Bronchial epithelial cell (primary cell): ENCODE measurements at regions not wholly inside any gene's neighbourhood (a gene's known extent, or its start where the extent isn't known, plus 50 kb on each side); places are given as distances from the start of the nearest gene placed in this dataset.

ENCODE experiments used
- DNase-seq: peaks from one replicate; pipeline ENCODE4 v3.0.0-alpha.2; 2010; ENCODE audit warnings: low read depth
- FAIRE-seq: peaks from 2 replicates; lab custom pipeline; 2011; peaks lifted over from hg19 to GRCh38; lab: Jason Lieb, UNC
- H3K27me3 ChIP-seq: 2 replicates; pipeline ENCODE4 v1.5.1; 2011; ENCODE audit warnings: low read length; ENCODE audit not compliant: control insufficient read depth, insufficient read depth
- H3K36me3 ChIP-seq: 2 replicates; pipeline ENCODE4 v1.5.1; 2011; ENCODE audit warnings: low read length; ENCODE audit not compliant: control insufficient read depth, insufficient read depth
- H3K4me3 ChIP-seq: 2 replicates; pipeline ENCODE4 v1.5.1; 2011; ENCODE audit warnings: mild to moderate bottlenecking, low read depth, low read length, control low read depth
- TF ChIP-seq, protein P1 (sequence below): IDR thresholded peaks from 2 replicates; pipeline ENCODE4 v1.5.1; 2011; ENCODE audit warnings: mild to moderate bottlenecking, moderate library complexity, low read length, control low read depth, inconsistent platforms; ENCODE audit not compliant: insufficient read depth, severe bottlenecking

DNA sequence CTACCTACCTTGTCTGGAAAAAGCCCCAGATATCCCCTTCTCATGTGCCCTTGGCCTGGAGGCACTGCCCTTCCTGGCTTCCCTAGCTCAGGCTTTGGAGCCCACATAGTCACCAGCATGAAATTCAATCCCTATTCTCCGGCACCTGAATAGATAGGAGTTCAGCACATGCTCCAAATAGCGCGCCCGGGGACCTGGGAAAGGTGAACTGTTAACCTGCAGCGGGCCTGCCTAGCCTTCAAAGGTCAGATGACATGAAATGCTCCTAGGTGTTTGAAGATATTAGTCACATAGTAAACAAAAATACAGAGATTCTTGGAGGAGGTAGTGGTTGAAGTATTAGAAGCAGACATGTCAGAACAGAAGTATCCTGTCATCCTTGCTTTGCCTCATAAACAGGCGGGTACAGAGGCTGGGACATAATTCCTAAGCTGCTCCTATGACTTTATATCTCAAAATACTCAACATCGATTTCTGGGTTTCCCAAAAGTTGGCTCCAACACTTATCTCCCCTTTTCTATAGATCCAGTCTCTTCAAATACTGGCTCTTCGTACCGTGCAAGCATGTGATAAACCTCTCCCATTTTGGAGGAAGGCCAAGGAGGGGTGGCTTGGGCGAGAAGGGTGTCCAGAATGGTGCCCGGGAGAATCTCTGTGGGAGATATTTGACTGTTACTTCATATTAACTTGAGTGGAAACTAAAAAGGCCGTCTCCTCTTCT lies 88.0 kb upstream of the ANKH start:
- peak; percentile 97 for DNase-seq
- FAIRE-seq: no peak
- no peak overlapping the region for H3K4me3 ChIP-seq
- H3K27me3 ChIP-seq: no peaks in the 10 kb centered on the region
- TF ChIP-seq, protein P1, sequence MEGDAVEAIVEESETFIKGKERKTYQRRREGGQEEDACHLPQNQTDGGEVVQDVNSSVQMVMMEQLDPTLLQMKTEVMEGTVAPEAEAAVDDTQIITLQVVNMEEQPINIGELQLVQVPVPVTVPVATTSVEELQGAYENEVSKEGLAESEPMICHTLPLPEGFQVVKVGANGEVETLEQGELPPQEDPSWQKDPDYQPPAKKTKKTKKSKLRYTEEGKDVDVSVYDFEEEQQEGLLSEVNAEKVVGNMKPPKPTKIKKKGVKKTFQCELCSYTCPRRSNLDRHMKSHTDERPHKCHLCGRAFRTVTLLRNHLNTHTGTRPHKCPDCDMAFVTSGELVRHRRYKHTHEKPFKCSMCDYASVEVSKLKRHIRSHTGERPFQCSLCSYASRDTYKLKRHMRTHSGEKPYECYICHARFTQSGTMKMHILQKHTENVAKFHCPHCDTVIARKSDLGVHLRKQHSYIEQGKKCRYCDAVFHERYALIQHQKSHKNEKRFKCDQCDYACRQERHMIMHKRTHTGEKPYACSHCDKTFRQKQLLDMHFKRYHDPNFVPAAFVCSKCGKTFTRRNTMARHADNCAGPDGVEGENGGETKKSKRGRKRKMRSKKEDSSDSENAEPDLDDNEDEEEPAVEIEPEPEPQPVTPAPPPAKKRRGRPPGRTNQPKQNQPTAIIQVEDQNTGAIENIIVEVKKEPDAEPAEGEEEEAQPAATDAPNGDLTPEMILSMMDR: no peak
- H3K36me3 ChIP-seq: no peaks in the 10 kb centered on the region

DNA sequence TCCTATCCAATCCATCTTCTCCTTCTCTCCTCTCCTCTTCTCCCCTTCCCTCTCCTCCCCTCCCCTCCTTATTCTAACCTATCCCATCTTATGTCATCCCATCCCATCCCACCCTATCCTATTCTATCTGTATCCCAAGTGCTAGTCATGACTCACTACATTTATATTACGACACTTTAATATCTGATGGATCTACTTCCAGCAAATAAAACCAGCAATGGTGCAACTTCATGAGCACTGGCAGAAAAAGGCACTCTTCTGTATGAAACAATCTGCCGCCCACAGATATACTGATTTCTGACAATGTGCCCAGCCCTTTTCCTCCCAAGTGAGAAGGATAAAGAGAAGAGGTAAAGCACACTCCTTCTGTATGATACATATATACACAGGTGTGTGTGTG lies 86.6 kb upstream of the ANKH start:
- DNase-seq: peak; percentile 76
- H3K27me3 ChIP-seq: no peaks in the 10 kb centered on the region
- no peak for FAIRE-seq
- H3K36me3 ChIP-seq: no peaks in the 10 kb centered on the region
- H3K4me3 ChIP-seq: no peak overlapping the region
- TF ChIP-seq, protein P1: no peak

DNA sequence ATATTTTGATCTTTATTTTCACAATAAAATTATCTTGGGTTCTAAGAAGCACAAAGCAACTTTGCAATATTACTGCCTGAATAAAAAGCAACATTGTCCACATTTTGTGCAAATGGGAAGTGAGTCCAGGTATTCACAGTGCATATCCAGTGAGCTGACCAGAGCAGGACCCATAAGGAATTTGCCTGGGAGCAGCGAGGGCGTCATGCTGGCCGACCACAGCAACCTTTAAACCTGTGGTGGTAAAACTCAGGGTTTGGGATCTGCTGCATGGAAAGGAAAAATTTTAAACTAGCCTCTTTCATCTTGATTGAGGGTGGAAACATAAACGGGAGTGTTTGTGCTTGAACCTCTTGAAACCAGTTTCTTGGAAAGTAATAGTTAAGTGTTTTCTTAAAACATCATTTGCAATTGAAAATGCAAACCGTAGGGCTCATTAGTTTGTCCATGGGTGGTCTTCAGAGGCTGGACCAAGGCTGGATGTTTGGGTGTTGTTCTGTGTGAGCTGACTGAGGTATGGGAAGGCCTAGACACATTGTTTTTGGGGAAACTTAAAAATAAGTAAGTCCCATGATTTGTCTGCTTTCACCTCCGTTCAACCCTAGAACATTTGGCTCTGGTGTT lies 85.0 kb upstream of the ANKH start:
- FAIRE-seq (peak; percentile 62), DNase-seq (no peak)
- no peak overlapping the region for H3K4me3 ChIP-seq
- TF ChIP-seq, protein P1: no peak
- no peaks in the 10 kb centered on the region for H3K36me3 ChIP-seq
- H3K27me3 ChIP-seq: no peaks in the 10 kb centered on the region

DNA sequence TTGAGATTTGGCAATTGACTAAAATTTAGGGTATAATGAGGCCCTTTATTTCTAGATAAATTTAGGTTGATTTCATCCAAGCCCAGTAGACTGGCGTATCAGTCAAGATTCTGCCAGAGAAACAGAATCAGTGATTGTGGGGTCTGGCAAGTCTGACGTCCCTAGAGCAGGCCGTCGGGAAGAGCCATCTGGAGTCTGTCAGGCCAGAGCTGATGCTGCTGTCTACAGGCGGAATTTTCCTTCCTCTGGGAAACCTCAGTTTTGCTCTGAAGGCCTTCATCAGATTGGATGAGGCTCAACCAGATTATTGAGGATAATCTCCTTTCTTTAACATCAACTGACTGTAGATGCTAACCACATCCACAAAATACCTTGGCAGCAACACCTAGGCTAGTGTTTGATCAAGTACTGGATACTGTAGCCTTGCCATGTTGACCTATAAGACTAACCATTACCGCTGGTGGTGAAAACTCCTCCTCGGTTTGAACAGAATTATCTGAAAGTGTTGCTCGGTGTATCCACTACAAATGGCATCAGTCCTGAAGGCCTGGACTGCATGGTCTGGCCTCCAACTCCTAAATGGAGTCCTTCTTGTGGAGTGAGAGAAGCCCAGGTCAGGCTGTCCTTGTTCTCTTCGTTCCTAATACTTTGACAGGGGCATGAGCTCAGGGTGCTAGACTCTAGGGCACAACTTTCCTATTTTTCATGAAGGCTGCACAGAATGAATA lies 83.2 kb upstream of the ANKH start:
- no peaks in the 10 kb centered on the region for H3K36me3 ChIP-seq
- H3K27me3 ChIP-seq: no peaks in the 10 kb centered on the region
- TF ChIP-seq, protein P1: no peak
- peak; percentile 73 for FAIRE-seq
- H3K4me3 ChIP-seq: no peak overlapping the region
- DNase-seq: no peak

DNA sequence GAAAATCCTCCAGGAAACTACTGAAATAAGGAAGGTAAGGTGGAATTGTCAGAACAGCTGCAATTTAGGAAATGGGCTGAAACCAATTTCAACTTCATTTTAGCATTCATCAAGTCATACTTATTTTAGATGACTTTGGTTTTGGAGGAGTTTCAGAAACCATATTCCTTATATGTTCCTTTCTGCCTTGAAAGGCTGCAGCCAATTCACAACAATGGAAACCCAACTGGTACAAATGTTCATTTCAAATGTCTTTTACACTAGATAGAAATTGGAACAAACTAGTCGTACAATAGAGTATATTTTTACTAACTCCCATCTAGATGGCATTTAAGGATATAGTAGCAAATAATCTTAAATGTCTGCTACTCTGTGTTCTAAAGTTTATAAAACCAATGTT lies 82.6 kb upstream of the ANKH start:
- Histone ChIP-seq H3K27me3 (no peaks in the 10 kb centered on the region), H3K36me3 (no peaks in the 10 kb centered on the region), H3K4me3 (no peak overlapping the region)
- DNase-seq (no peak), FAIRE-seq (no peak)
- TF ChIP-seq, protein P1: no peak
